IMR-90 (cell line): ENCODE measurements at regions not wholly inside any gene's neighbourhood (a gene's known extent, or its start where the extent isn't known, plus 50 kb on each side); places are given as distances from the start of the nearest gene placed in this dataset.

Experiments used
- ATAC-seq: fragments of 200-7000 bp; cut with Tn5 transposase; 2 replicates; pipeline ENCODE4 v1.9.1; 2020; ENCODE audit warnings: low read depth, mild to moderate bottlenecking, moderate library complexity
- BruUV-seq: library from RNA; stranded (reverse); fragments of 400-500 nt; replicated peaks from 2 replicates; lab custom pipeline; 2021; lab: Mats Ljungman, UMichigan
- CTCF ChIA-PET: fragments of 300-600 bp; formaldehyde crosslinking; extraction: SDS; loops from one replicate; lab custom pipeline; 2021; ENCODE audit warnings: antibody characterized with exemption; lab: Yijun Ruan, JAX
- POLR2A ChIA-PET: fragments of 300-600 bp; sonication (Branson Sonifier 250); formaldehyde crosslinking; loops from one replicate; lab custom pipeline; 2022; ENCODE audit warnings: antibody characterized with exemption; ENCODE audit not compliant: unreplicated experiment; lab: Charles Lee
- DNase-seq: peaks from one replicate; pipeline ENCODE4 v3.0.0; 2013
- H2AFZ ChIP-seq: replicated peaks from 2 replicates; pipeline ENCODE3; 2013; ENCODE audit warnings: low read length, mild to moderate bottlenecking; ENCODE audit not compliant: poor library complexity
- H2AK5ac ChIP-seq: 2 replicates; pipeline ENCODE4 v1.6.1; 2013; ENCODE audit warnings: low read depth, low read length, inconsistent platforms
- H2AK9ac ChIP-seq: replicated peaks from 2 replicates; pipeline ENCODE3; 2013; ENCODE audit warnings: mild to moderate bottlenecking, low read depth, low read length, moderate library complexity; ENCODE audit not compliant: poor library complexity
- H2BK120ac ChIP-seq: 2 replicates; pipeline ENCODE4 v1.6.1; 2013; ENCODE audit warnings: low read depth, low read length, inconsistent platforms
- H2BK15ac ChIP-seq: 3 replicates; pipeline ENCODE4 v1.6.1; 2013; ENCODE audit warnings: low read depth, low read length, inconsistent platforms
- H2BK20ac ChIP-seq: 2 replicates; pipeline ENCODE4 v1.6.1; 2013; ENCODE audit warnings: low read depth, mild to moderate bottlenecking, inconsistent platforms, low read length, moderate library complexity
- H2BK5ac ChIP-seq: 2 replicates; pipeline ENCODE4 v1.6.1; 2013; ENCODE audit warnings: mild to moderate bottlenecking, low read depth, low read length, inconsistent platforms; ENCODE audit not compliant: poor library complexity, severe bottlenecking
- H3K14ac ChIP-seq: replicated peaks from 2 replicates; pipeline ENCODE4 v1.6.1; 2013; ENCODE audit warnings: low read depth, low read length, inconsistent platforms
- H3K18ac ChIP-seq: 2 replicates; pipeline ENCODE4 v1.6.1; 2013; ENCODE audit warnings: low read depth, low read length, control low read depth
- H3K23ac ChIP-seq: 2 replicates; pipeline ENCODE4 v1.6.1; 2013; ENCODE audit warnings: low read depth, low read length, inconsistent platforms
- H3K27ac ChIP-seq: 2 replicates; pipeline ENCODE4 v1.5.1; 2013; ENCODE audit warnings: mild to moderate bottlenecking, control low read depth, low read length; ENCODE audit not compliant: insufficient read depth
- H3K27me3 ChIP-seq: 2 replicates; pipeline ENCODE4 v1.6.1; 2013; ENCODE audit warnings: low read length; ENCODE audit not compliant: control insufficient read depth, insufficient read depth
- H3K36me3 ChIP-seq: 2 replicates; pipeline ENCODE4 v1.6.1; 2013; ENCODE audit warnings: low read length, mixed read lengths; ENCODE audit not compliant: control insufficient read depth, insufficient read depth
- H3K4ac ChIP-seq: 2 replicates; pipeline ENCODE4 v1.6.1; 2013; ENCODE audit warnings: low read depth, low read length, inconsistent platforms
- H3K4me1 ChIP-seq: 2 replicates; pipeline ENCODE4 v1.6.1; 2013; ENCODE audit warnings: low read length, mixed read lengths; ENCODE audit not compliant: control insufficient read depth, insufficient read depth
- H3K4me2 ChIP-seq: 2 replicates; pipeline ENCODE4 v1.6.1; 2013; ENCODE audit warnings: low read depth, mild to moderate bottlenecking, control low read depth, low read length, moderate library complexity
- H3K4me3 ChIP-seq: 2 replicates; pipeline ENCODE4 v1.5.1; 2013; ENCODE audit warnings: low read depth, mild to moderate bottlenecking, control low read depth, low read length, moderate library complexity; ENCODE audit not compliant: insufficient read depth
- H3K56ac ChIP-seq: 2 replicates; pipeline ENCODE4 v1.6.1; 2013; ENCODE audit warnings: low read length, inconsistent platforms; ENCODE audit not compliant: insufficient read depth; ENCODE audit errors: extremely low read depth
- H3K79me1 ChIP-seq, 2 experiments: 2 replicates each; pipeline ENCODE4 v1.6.1; 2013; ENCODE audit warnings: low read length in 2 of 2, inconsistent platforms in 1 of 2, low read depth in 1 of 2
- H3K9ac ChIP-seq: 2 replicates; pipeline ENCODE4 v1.6.1; 2013; ENCODE audit warnings: low read depth, low read length, control low read depth
- H3K9me1 ChIP-seq: 2 replicates; pipeline ENCODE4 v1.6.1; 2013; ENCODE audit warnings: low read length, inconsistent platforms; ENCODE audit not compliant: insufficient read depth
- H3K9me3 ChIP-seq: 2 replicates; pipeline ENCODE4 v1.6.1; 2013; ENCODE audit warnings: low read length; ENCODE audit not compliant: control insufficient read depth, insufficient read depth
- H4K20me1 ChIP-seq: 2 replicates; pipeline ENCODE4 v1.6.1; 2013; ENCODE audit warnings: low read length, inconsistent platforms; ENCODE audit not compliant: insufficient read depth
- H4K5ac ChIP-seq: 2 replicates; pipeline ENCODE4 v1.6.1; 2013; ENCODE audit warnings: mild to moderate bottlenecking, low read depth, low read length, control low read depth
- H4K8ac ChIP-seq, 2 experiments: 2 replicates each; pipeline ENCODE4 v1.6.1; 2013; ENCODE audit warnings: low read depth in 2 of 2, low read length in 2 of 2, control low read depth in 1 of 2, inconsistent platforms in 1 of 2
- H4K91ac ChIP-seq: 2 replicates; pipeline ENCODE4 v1.6.1; 2013; ENCODE audit warnings: low read depth, low read length, inconsistent platforms; ENCODE audit not compliant: insufficient read depth
- MAZ ChIP-seq: IDR thresholded peaks from 2 replicates; pipeline ENCODE4 v1.6.1; 2012; ENCODE audit warnings: low read depth, mild to moderate bottlenecking, low read length, improper control_type of control experiment, moderate library complexity, borderline replicate concordance
- NFE2L2 ChIP-seq: fragments of 150-350 bp; IDR thresholded peaks from 2 replicates; pipeline ENCODE4 v1.6.1; 2016; ENCODE audit warnings: low read depth, mild to moderate bottlenecking, low read length
- SMC3 ChIP-seq: fragments of 150-350 bp; IDR thresholded peaks from 2 replicates; pipeline ENCODE4 v1.6.1; 2016; ENCODE audit warnings: low read depth, mild to moderate bottlenecking, antibody characterized with exemption, low read length, moderate library complexity
- WGBS, 2 experiments: methylation state at CpG; one replicate each; pipeline versions ENCODE4 v1.1.5 to v1.1.7; 2013; ENCODE audit warnings: missing lambda C conversion rate in 2 of 2; ENCODE audit not compliant: insufficient read length in 1 of 2; ENCODE audit errors: extremely low coverage in 2 of 2; 5-methylcytosine and 5-hydroxymethylcytosine counted together
- dilution Hi-C: fragments of 300-500 bp; cut with HindIII; formaldehyde crosslinking; loops from one replicate; pipeline ENCODE4 v1.14.3; 2018; ENCODE audit warnings: low sequenced_read_pairs; ENCODE audit not compliant: unreplicated experiment
- in situ Hi-C: fragments of 300-500 bp; cut with MboI; formaldehyde crosslinking; loops from 3 replicates; pipeline ENCODE4 v1.14.3; 2019; ENCODE audit warnings: low sequenced_read_pairs, inconsistent platforms, mixed read lengths
- intact Hi-C: fragments of 100-400 bp; cut with micrococcal nuclease; formaldehyde crosslinking; loops from 2 replicates; pipeline ENCODE4 v1.10.0; 2022
- TF ChIP-seq, protein P1 (sequence below): fragments of 150-350 bp; IDR thresholded peaks from 2 replicates; pipeline ENCODE4 v1.6.1; 2017; ENCODE audit warnings: mild to moderate bottlenecking, antibody characterized with exemption, low read length, low read depth

- TF ChIP-seq MAZ (no peak), SMC3 (no peak), NFE2L2 (no peak)
- TF ChIP-seq, protein P1, sequence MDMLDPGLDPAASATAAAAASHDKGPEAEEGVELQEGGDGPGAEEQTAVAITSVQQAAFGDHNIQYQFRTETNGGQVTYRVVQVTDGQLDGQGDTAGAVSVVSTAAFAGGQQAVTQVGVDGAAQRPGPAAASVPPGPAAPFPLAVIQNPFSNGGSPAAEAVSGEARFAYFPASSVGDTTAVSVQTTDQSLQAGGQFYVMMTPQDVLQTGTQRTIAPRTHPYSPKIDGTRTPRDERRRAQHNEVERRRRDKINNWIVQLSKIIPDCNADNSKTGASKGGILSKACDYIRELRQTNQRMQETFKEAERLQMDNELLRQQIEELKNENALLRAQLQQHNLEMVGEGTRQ = no peak
- Histone ChIP-seq H3K9ac (no peak overlapping the region), H2BK15ac (no peak overlapping the region), H4K20me1 (no peaks in the 10 kb centered on the region), H4K91ac (no peak overlapping the region), H3K18ac (no peak overlapping the region), H2AK5ac (no peak overlapping the region), H3K9me1 (no peaks in the 10 kb centered on the region), H3K4me3 (no peak overlapping the region), H4K5ac (no peak overlapping the region), H3K14ac (no peak overlapping the region), H3K56ac (no peak overlapping the region), H2BK20ac (no peak overlapping the region), H3K4me1 (no peaks in the 10 kb centered on the region), H2BK5ac (no peak overlapping the region), H2AK9ac (no peak overlapping the region), H3K23ac (no peak overlapping the region), H3K4ac (no peak overlapping the region), H3K36me3 (no peaks in the 10 kb centered on the region), H3K27me3 (no peaks in the 10 kb centered on the region), H3K4me2 (no peak overlapping the region), H4K8ac (no peak overlapping the region), H3K79me1 (no peaks in the 10 kb centered on the region), H3K9me3 (peaks cover 2% of the 10 kb centered on the region), H3K27ac (no peak overlapping the region), H2AFZ (no peak overlapping the region), H2BK120ac (no peak overlapping the region)
- CTCF ChIA-PET = no interaction called here
- ATAC-seq (no peak), DNase-seq (no peak)
- dilution Hi-C loops = no loop called here
- POLR2A ChIA-PET = no interaction called here
- no CpG with 5 or more reads among the region's 5 CpGs for WGBS, 2 experiments
- in situ Hi-C loops = no loop called here
- intact Hi-C loops = no loop called here
- no TSS peak for BruUV-seq
Measured at GRCh38 chr18:5029592-5029991, 167.5 kb downstream of the AKAIN1 start.
